ENCODE measurements at regions not wholly inside any gene's neighbourhood (a gene's known extent, or its start where the extent isn't known, plus 50 kb on each side); places are given as distances from the start of the nearest gene placed in this dataset.

- no peak for TF ChIP-seq CTCF (IDR thresholded peaks at IDR 0.05)
- TF ChIP-seq POLR2A (IDR thresholded peaks at IDR 0.05) = no peak
- H3K4me3 ChIP-seq (ENCODE audit: low read depth, poor library complexity, severe bottlenecking) = no peak overlapping the region
- WGBS, 2 donors = 95 to 98% methylated on average over 5 of the region's 5 CpGs
- DNase-seq (ENCODE audit: low spot score in 2 of 2) = no peak
- intact Hi-C loops (cut with DNase I; ENCODE audit: low total_unique reads) = no loop called here
Observed at GRCh38 chr7:85820702-85821443, 634.0 kb upstream of the SEMA3D start.

DNA sequence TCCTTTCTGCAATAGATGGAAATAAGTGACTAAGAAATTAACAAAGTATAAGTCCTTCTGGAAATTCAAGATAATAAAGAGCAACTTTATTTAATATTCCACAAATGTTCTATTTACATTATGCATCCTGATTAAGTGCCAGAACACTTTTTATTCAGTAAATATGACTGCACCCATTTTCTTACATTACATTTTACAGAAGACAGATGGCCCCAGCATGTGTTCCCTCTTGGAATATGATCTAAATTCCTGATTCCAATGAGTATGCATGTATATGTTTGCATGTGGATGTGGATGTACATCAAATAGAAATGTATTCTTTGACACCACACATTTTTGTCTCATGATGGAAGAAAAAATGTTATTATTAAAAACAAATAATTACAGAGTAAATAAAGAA lies 628.7 kb upstream of the SEMA3D start:
- H3K4me3 ChIP-seq (ENCODE audit: low read depth, poor library complexity, severe bottlenecking) = no peak overlapping the region
- intact Hi-C loops (cut with DNase I; ENCODE audit: low total_unique reads) = no loop called here
- no peak for DNase-seq (ENCODE audit: low spot score in 2 of 2)
- TF ChIP-seq POLR2A (IDR thresholded peaks at IDR 0.05) (no peak), CTCF (IDR thresholded peaks at IDR 0.05) (no peak)

- no peak for TF ChIP-seq POLR2A (IDR thresholded peaks at IDR 0.05)
- no peak for TF ChIP-seq CTCF (IDR thresholded peaks at IDR 0.05)
- H3K4me3 ChIP-seq (ENCODE audit: low read depth, poor library complexity, severe bottlenecking) = no peak overlapping the region
- intact Hi-C loops (cut with DNase I; ENCODE audit: low total_unique reads) = no loop called here
- no peak for DNase-seq (ENCODE audit: low spot score in 2 of 2)
Observed at GRCh38 chr7:85806321-85806720, 619.5 kb upstream of the SEMA3D start.

DNA sequence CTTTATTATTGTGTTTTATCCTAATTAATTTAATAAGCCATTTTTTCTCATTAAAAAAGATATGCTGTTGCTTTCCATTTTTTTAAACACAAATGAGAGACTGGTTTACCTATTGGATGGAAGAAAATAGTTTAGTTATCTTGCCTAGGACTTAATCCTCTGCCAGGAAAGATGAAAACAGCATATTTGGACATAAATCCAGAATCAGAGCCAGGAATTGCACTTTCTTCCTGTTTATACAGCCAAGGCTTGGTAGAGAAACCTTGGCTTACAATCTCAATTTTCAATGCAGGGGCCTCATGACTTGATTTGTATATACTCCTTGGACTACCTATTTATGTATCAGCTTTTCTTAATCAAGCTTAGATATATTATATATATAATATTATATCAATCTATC lies 618.8 kb upstream of the SEMA3D start:
- no peak for DNase-seq (ENCODE audit: low spot score in 2 of 2)
- H3K4me3 ChIP-seq (ENCODE audit: low read depth, poor library complexity, severe bottlenecking) = no peak overlapping the region
- intact Hi-C loops (cut with DNase I; ENCODE audit: low total_unique reads) = no loop called here
- TF ChIP-seq CTCF (IDR thresholded peaks at IDR 0.05) (no peak), POLR2A (IDR thresholded peaks at IDR 0.05) (no peak)

DNA sequence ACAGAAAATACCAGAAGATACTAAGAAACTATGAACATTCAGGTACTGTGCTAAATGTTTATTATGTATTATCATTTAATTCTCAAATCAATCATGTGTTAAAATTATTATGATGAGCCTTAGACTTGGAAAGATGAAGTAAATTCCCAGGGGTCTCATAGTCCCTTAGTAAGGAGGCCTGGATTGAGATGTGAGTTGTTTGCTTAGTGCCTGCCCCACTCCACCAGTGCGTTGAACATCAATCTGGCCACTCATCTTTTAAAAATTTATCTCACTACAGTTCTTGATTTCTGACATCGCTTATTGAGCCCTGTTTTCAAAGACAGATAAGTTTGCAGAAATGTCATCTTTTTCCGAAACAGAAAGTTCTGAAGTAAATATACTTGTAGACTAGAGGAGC lies 618.4 kb upstream of the SEMA3D start:
- intact Hi-C loops (cut with DNase I; ENCODE audit: low total_unique reads) = no loop called here
- 73 to 82% methylated on average over 3 of the region's 3 CpGs for WGBS, 2 donors
- TF ChIP-seq POLR2A (IDR thresholded peaks at IDR 0.05) = no peak
- no peak for TF ChIP-seq CTCF (IDR thresholded peaks at IDR 0.05)
- DNase-seq (ENCODE audit: low spot score in 2 of 2) = no peak
- no peak overlapping the region for H3K4me3 ChIP-seq (ENCODE audit: low read depth, poor library complexity, severe bottlenecking)

DNA sequence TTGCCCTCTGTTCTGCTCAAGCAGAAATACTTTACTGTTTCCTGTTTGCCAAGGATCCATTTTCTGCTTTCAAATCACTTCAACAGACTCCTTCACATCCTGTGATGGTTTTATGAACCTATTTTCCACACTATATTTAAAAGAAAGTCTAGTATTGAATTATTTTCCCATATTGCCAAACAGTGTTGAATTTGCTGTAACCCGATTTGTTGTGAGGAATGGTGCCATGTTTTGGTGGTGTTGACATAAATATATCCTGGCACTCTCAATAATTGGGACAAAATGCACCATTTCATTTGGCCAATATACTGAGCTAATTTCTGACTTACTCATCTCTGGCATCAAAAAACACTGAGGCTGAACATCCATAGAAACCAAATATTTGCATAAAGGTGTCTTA lies 615.4 kb upstream of the SEMA3D start:
- no peak for DNase-seq (ENCODE audit: low spot score in 2 of 2)
- TF ChIP-seq CTCF (IDR thresholded peaks at IDR 0.05) (no peak), POLR2A (IDR thresholded peaks at IDR 0.05) (no peak)
- 46 to 64% methylated on average over 1 of the region's 1 CpG for WGBS, 2 donors
- intact Hi-C loops (cut with DNase I; ENCODE audit: low total_unique reads) = no loop called here
- H3K4me3 ChIP-seq (ENCODE audit: low read depth, poor library complexity, severe bottlenecking) = no peak overlapping the region

Measured in lower leg skin (tissue), 4 donors.